ENCODE measurements at regions not wholly inside any gene's neighbourhood (a gene's known extent, or its start where the extent isn't known, plus 50 kb on each side); places are given as distances from the start of the nearest gene placed in this dataset.
"Not testable (repeated sequence)": the region's sequence is repeated elsewhere in the genome, so short reads cannot be mapped to it uniquely, and the experiment has no call there.

- Histone ChIP-seq H3K27ac (peak overlapping the region in 19 of 21 experiments; percentile 10 to 84 (median 62)), H3K4me3 (no peak overlapping the region)
Measured at GRCh38 chr4:26217961-26218676, 102.7 kb upstream of the RBPJ start.

GRCh38 chr4:26218677-26219605 lies 101.9 kb upstream of the RBPJ start:
- Histone ChIP-seq H3K4me3 (no peak overlapping the region), H3K27ac (peak overlapping the region in 19 of 21 experiments; percentile 2 to 84 (median 62))

- no peak overlapping the region for H3K27ac ChIP-seq
- no peak overlapping the region for H3K4me3 ChIP-seq
Measured at GRCh38 chr4:26220696-26221095, 100.1 kb upstream of the RBPJ start.

GRCh38 chr4:26223155-26223554 lies 97.7 kb upstream of the RBPJ start:
- Histone ChIP-seq H3K4me3 (no peak overlapping the region), H3K27ac (no peak overlapping the region)

GRCh38 chr4:26226629-26227376 lies 94.0 kb upstream of the RBPJ start:
- no peak overlapping the region for H3K27ac ChIP-seq
- H3K4me3 ChIP-seq = no peak overlapping the region

- H3K4me3 ChIP-seq = no peak overlapping the region
- no peak overlapping the region for H3K27ac ChIP-seq
Measured at GRCh38 chr4:26227601-26228229, 93.1 kb upstream of the RBPJ start.

- Histone ChIP-seq H3K4me3 (no peak overlapping the region), H3K27ac (no peak overlapping the region)
Measured at GRCh38 chr4:26228883-26229282, 91.9 kb upstream of the RBPJ start.

- Histone ChIP-seq H3K27ac (no peak overlapping the region), H3K4me3 (no peak overlapping the region)
Measured at GRCh38 chr4:26229974-26230373, 90.8 kb upstream of the RBPJ start.

GRCh38 chr4:26233350-26233749 lies 87.5 kb upstream of the RBPJ start:
- no peak overlapping the region for H3K4me3 ChIP-seq
- no peak overlapping the region for H3K27ac ChIP-seq

GRCh38 chr4:26235500-26235899 lies 85.3 kb upstream of the RBPJ start:
- H3K27ac ChIP-seq = no peak overlapping the region
- no peak overlapping the region for H3K4me3 ChIP-seq

GRCh38 chr4:26237916-26238315 lies 82.9 kb upstream of the RBPJ start:
- no peak overlapping the region for H3K4me3 ChIP-seq
- peak overlapping the region in 2 of 21 experiments; percentile 61 to 76 for H3K27ac ChIP-seq

- Histone ChIP-seq H3K27ac (peak overlapping the region in 13 of 21 experiments; percentile 12 to 76 (median 49)), H3K4me3 (no peak overlapping the region)
Measured at GRCh38 chr4:26238426-26238777, 82.4 kb upstream of the RBPJ start.

- Histone ChIP-seq H3K27ac (peak overlapping the region in 13 of 21 experiments; percentile 12 to 76 (median 49)), H3K4me3 (no peak overlapping the region)
Measured at GRCh38 chr4:26238778-26239679, 81.8 kb upstream of the RBPJ start.

GRCh38 chr4:26239801-26240200 lies 81.0 kb upstream of the RBPJ start:
- Histone ChIP-seq H3K27ac (peak overlapping the region in 8 of 21 experiments; percentile 8 to 63 (median 36)), H3K4me3 (no peak overlapping the region)

GRCh38 chr4:26241179-26241578 lies 79.6 kb upstream of the RBPJ start:
- H3K27ac ChIP-seq = no peak overlapping the region
- H3K4me3 ChIP-seq = no peak overlapping the region

GRCh38 chr4:26242451-26242850 lies 78.4 kb upstream of the RBPJ start:
- Histone ChIP-seq H3K4me3 (no peak overlapping the region), H3K27ac (no peak overlapping the region)

GRCh38 chr4:26244138-26244537 lies 76.7 kb upstream of the RBPJ start:
- not testable (repeated sequence) for H3K27ac ChIP-seq, H3K4me3 ChIP-seq

- H3K4me3 ChIP-seq = no peak overlapping the region
- no peak overlapping the region for H3K27ac ChIP-seq
Measured at GRCh38 chr4:26248647-26249046, 72.2 kb upstream of the RBPJ start.

Measured in skin epidermis (tissue), 12 donors.